Endothelial cell of umbilical vein (primary cell): ENCODE measurements at regions not wholly inside any gene's neighbourhood (a gene's known extent, or its start where the extent isn't known, plus 50 kb on each side); places are given as distances from the start of the nearest gene placed in this dataset.
"Not testable (repeated sequence)": the region's sequence is repeated elsewhere in the genome, so short reads cannot be mapped to it uniquely, and the experiment has no call there.

Experiments used
- MYC ChIP-seq: IDR thresholded peaks from one replicate; pipeline ENCODE4 v1.6.1; 2011; ENCODE audit warnings: mild to moderate bottlenecking, low read depth, low read length
- TF ChIP-seq, protein P1 (sequence below), 2 donors: IDR thresholded peaks; 1 replicate in 1 of 2; 2 replicates in 1 of 2; pipeline ENCODE4 v1.5.1; 2011; ENCODE audit warnings: low read length in 2 of 2, mild to moderate bottlenecking in 2 of 2, moderate library complexity in 2 of 2, control low read depth in 1 of 2, inconsistent platforms in 1 of 2, low read depth in 1 of 2; ENCODE audit not compliant: insufficient read depth in 1 of 2; ENCODE audit errors: extremely low read depth in 1 of 2

DNA sequence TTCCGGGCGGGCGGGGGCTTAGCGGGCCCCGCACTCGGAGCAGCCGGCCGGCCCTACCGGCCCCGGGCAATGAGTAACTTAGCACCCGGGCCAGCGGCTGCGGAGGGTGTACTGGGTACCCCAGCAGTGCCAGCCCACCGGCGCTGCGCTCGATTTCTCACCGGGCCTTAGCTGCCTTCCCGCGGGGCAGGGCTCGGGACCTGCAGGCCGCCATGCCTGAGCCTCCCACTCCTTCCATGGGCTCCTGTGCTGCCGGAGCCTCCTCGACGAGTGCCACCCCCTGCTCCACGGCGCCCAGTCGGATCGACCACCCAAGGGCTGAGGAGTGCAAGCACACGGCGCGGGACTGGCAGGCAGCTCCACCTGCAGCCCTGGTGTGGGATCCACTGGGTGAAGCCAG is 427.1 kb downstream of the NAF1 start:
- TF ChIP-seq, protein P1, sequence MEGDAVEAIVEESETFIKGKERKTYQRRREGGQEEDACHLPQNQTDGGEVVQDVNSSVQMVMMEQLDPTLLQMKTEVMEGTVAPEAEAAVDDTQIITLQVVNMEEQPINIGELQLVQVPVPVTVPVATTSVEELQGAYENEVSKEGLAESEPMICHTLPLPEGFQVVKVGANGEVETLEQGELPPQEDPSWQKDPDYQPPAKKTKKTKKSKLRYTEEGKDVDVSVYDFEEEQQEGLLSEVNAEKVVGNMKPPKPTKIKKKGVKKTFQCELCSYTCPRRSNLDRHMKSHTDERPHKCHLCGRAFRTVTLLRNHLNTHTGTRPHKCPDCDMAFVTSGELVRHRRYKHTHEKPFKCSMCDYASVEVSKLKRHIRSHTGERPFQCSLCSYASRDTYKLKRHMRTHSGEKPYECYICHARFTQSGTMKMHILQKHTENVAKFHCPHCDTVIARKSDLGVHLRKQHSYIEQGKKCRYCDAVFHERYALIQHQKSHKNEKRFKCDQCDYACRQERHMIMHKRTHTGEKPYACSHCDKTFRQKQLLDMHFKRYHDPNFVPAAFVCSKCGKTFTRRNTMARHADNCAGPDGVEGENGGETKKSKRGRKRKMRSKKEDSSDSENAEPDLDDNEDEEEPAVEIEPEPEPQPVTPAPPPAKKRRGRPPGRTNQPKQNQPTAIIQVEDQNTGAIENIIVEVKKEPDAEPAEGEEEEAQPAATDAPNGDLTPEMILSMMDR (IDR thresholded peaks at IDR 0.05; ENCODE audit: extremely low read depth in 1 of 2, insufficient read depth in 1 of 2, low read depth in 1 of 2, low read length in 2 of 2): not testable (repeated sequence)
- not testable (repeated sequence) for TF ChIP-seq MYC
